Neural cell (in vitro differentiated cells): ENCODE measurements at regions not wholly inside any gene's neighbourhood (a gene's known extent, or its start where the extent isn't known, plus 50 kb on each side); places are given as distances from the start of the nearest gene placed in this dataset.

Experiments
- H2AFZ ChIP-seq: fragments of 200-600, 300-800 bp; sonication (generic), shearing (Covaris generic); 2 replicates; pipeline ENCODE4 v1.6.0; 2014; ENCODE audit warnings: low read depth, mild to moderate bottlenecking, antibody characterized with exemption, low read length, moderate library complexity
- H3F3A ChIP-seq: fragments of 200-600 bp; shearing (Covaris generic); 2 replicates; pipeline ENCODE4 v1.6.1; 2016; ENCODE audit warnings: mild to moderate bottlenecking, moderate library complexity, mixed read lengths, antibody characterized with exemption, low read length; ENCODE audit not compliant: insufficient read depth, poor library complexity, severe bottlenecking
- H3K27ac ChIP-seq: fragments of 200-600, 300-800 bp; sonication (generic), shearing (Covaris generic); 2 replicates; pipeline ENCODE4 v1.5.1; 2014; ENCODE audit warnings: mild to moderate bottlenecking, low read length, moderate library complexity
- H3K27me3 ChIP-seq: fragments of 300-800, 200-600 bp; sonication (generic), shearing (Covaris generic); 2 replicates; pipeline ENCODE4 v1.6.0; 2014; ENCODE audit warnings: mild to moderate bottlenecking, low read depth, low read length, moderate library complexity; ENCODE audit not compliant: insufficient read depth
- H3K36me3 ChIP-seq: fragments of 300-800, 200-600 bp; sonication (generic), shearing (Covaris generic); 2 replicates; pipeline ENCODE4 v1.5.1; 2014; ENCODE audit warnings: mild to moderate bottlenecking, antibody characterized with exemption, low read length, moderate library complexity; ENCODE audit not compliant: insufficient read depth
- H3K4me2 ChIP-seq: fragments of 300-800, 200-600 bp; sonication (generic), shearing (Covaris generic); 2 replicates; pipeline ENCODE4 v1.6.0; 2014; ENCODE audit warnings: mild to moderate bottlenecking, low read length
- H3K4me3 ChIP-seq: fragments of 300-800, 200-600 bp; sonication (generic), shearing (Covaris generic); 2 replicates; pipeline ENCODE4 v1.5.1; 2014; ENCODE audit warnings: mild to moderate bottlenecking, low read length, moderate library complexity
- H3K79me2 ChIP-seq: fragments of 200-600 bp; shearing (Covaris generic); replicated peaks from 2 replicates; pipeline ENCODE4 v1.6.0; 2014; ENCODE audit warnings: mild to moderate bottlenecking, low read length, moderate library complexity; ENCODE audit not compliant: insufficient read depth
- H3K9ac ChIP-seq: fragments of 300-800, 200-600 bp; sonication (generic), shearing (Covaris generic); 2 replicates; pipeline ENCODE4 v1.6.1; 2016; ENCODE audit warnings: mild to moderate bottlenecking, low read length, mixed read lengths
- H3K9me2 ChIP-seq: fragments of 200-600 bp; shearing (Covaris generic); 2 replicates; pipeline ENCODE4 v1.6.1; 2016; ENCODE audit warnings: mild to moderate bottlenecking, low read length, mixed read lengths; ENCODE audit not compliant: insufficient read depth
- H3K9me3 ChIP-seq: fragments of 200-600, 300-800 bp; sonication (generic), shearing (Covaris generic); 2 replicates; pipeline ENCODE4 v1.6.1; 2016; ENCODE audit warnings: mild to moderate bottlenecking, mixed run types, low read length, moderate library complexity, mixed read lengths
- H4K20me1 ChIP-seq: fragments of 200-600 bp; shearing (Covaris generic); 2 replicates; pipeline ENCODE4 v1.6.1; 2016; ENCODE audit warnings: mild to moderate bottlenecking, mixed run types; ENCODE audit not compliant: insufficient read depth
- EP300 ChIP-seq: fragments of 450-650 bp; conservative IDR thresholded peaks from 2 replicates; pipeline ENCODE4 v1.6.1; 2014; ENCODE audit warnings: antibody characterized with exemption, mild to moderate bottlenecking, moderate library complexity; ENCODE audit not compliant: poor library complexity, severe bottlenecking
- EZH2 ChIP-seq: fragments of 200-600, 300-800 bp; shearing (Covaris generic), sonication (generic); IDR thresholded peaks from 2 replicates; pipeline ENCODE4 v1.6.1; 2014; ENCODE audit warnings: antibody characterized with exemption, low read length, borderline replicate concordance, mild to moderate bottlenecking; ENCODE audit not compliant: insufficient read depth, poor library complexity, severe bottlenecking
- MXI1 ChIP-seq: fragments of 450-650 bp; conservative IDR thresholded peaks from 2 replicates; pipeline ENCODE4 v1.6.1; 2014; ENCODE audit warnings: antibody characterized with exemption, mild to moderate bottlenecking; ENCODE audit not compliant: poor library complexity, severe bottlenecking
- POLR2AphosphoS5 ChIP-seq: IDR thresholded peaks from 2 replicates; pipeline ENCODE4 v1.6.1; 2012
- RAD21 ChIP-seq: fragments of 450-650 bp; conservative IDR thresholded peaks from 2 replicates; pipeline ENCODE4 v1.6.1; 2014; ENCODE audit warnings: antibody characterized with exemption, mild to moderate bottlenecking, moderate library complexity
- REST ChIP-seq: IDR thresholded peaks from 2 replicates; pipeline ENCODE4 v1.6.1; 2012; ENCODE audit warnings: borderline replicate concordance
- SMC3 ChIP-seq: fragments of 450-650 bp; conservative IDR thresholded peaks from 2 replicates; pipeline ENCODE4 v1.6.1; 2014; ENCODE audit warnings: antibody characterized with exemption, mild to moderate bottlenecking, moderate library complexity; ENCODE audit not compliant: poor library complexity
- TAF1 ChIP-seq: IDR thresholded peaks from 2 replicates; pipeline ENCODE4 v1.6.1; 2012; ENCODE audit warnings: low read depth
- TF ChIP-seq, protein P1 (sequence below): fragments of 450-650 bp; IDR thresholded peaks from 2 replicates; pipeline ENCODE4 v1.5.1; 2014; ENCODE audit warnings: antibody characterized with exemption, mild to moderate bottlenecking, moderate library complexity; ENCODE audit not compliant: poor library complexity, severe bottlenecking

DNA sequence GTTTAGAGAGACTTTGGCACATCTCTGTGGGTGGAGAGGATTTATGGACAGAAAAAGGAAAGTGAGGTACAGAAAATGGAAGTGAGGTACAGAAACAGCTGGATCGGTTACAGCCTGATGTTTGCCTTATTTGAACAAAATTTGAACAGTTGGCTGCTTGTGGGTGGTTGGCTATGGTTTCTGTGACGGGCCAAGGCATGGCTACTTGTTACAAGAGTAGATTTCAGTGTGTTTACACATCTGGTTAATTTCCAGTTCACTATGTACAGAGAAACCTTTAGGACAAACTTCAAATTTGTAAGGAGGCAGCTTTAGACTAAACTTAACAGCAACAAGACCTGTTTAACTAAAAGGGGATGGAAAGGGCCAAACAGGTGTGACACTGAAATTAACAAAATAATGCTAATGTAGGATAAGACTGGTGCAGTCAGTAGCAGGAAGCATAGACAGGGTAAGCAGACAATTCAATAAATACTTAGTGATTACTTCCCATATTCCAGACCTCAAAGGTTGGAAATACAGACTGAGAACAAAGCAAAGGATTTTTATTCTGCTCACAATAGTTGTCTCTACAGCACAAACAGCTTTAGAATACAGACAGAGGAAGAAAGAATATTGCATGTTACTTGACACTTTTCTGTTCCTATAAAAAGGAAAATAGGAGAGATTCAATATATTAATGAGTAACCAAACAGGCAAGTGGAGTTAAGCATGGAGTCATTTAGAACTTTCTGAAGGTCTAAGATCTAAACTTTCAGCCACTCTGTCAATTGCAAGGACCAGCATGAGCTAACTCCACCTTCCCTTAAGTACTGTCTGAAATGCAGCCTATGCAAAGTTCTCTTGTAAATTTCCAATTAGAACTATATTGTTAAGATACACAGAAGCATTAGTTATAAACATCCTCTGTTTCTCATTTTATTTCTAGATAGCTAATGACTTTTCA, 294.4 kb upstream of the FAT4 start:
- Histone ChIP-seq H3K9ac (no peak overlapping the region), H3K4me2 (no peak overlapping the region), H3K79me2 (no peaks in the 10 kb centered on the region), H3K36me3 (no peaks in the 10 kb centered on the region), H3K4me3 (no peak overlapping the region), H2AFZ (no peak overlapping the region), H3K27ac (no peak overlapping the region), H4K20me1 (no peaks in the 10 kb centered on the region), H3F3A (peaks cover 5% of the 10 kb centered on the region), H3K9me3 (no peaks in the 10 kb centered on the region), H3K9me2 (no peaks in the 10 kb centered on the region), H3K27me3 (no peaks in the 10 kb centered on the region)
- TF ChIP-seq SMC3 (no peak), RAD21 (no peak), POLR2AphosphoS5 (no peak), EP300 (no peak), EZH2 (no peak), REST (no peak), TAF1 (no peak), MXI1 (no peak)
- TF ChIP-seq, protein P1, sequence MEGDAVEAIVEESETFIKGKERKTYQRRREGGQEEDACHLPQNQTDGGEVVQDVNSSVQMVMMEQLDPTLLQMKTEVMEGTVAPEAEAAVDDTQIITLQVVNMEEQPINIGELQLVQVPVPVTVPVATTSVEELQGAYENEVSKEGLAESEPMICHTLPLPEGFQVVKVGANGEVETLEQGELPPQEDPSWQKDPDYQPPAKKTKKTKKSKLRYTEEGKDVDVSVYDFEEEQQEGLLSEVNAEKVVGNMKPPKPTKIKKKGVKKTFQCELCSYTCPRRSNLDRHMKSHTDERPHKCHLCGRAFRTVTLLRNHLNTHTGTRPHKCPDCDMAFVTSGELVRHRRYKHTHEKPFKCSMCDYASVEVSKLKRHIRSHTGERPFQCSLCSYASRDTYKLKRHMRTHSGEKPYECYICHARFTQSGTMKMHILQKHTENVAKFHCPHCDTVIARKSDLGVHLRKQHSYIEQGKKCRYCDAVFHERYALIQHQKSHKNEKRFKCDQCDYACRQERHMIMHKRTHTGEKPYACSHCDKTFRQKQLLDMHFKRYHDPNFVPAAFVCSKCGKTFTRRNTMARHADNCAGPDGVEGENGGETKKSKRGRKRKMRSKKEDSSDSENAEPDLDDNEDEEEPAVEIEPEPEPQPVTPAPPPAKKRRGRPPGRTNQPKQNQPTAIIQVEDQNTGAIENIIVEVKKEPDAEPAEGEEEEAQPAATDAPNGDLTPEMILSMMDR: no peak

- Histone ChIP-seq H3K9ac (peak overlapping the region; percentile 6), H3K9me2 (no peaks in the 10 kb centered on the region), H3K36me3 (no peaks in the 10 kb centered on the region), H3K27ac (peak overlapping the region; percentile 40), H4K20me1 (no peaks in the 10 kb centered on the region), H3K9me3 (no peaks in the 10 kb centered on the region), H3K27me3 (no peaks in the 10 kb centered on the region), H3K79me2 (no peaks in the 10 kb centered on the region), H3K4me3 (peak overlapping the region; percentile 38), H3F3A (peaks cover 5% of the 10 kb centered on the region), H3K4me2 (peak overlapping the region; percentile 19), H2AFZ (no peak overlapping the region)
- peak; percentile 35 for TF ChIP-seq RAD21
- peak; percentile 40 for TF ChIP-seq SMC3
- TF ChIP-seq EZH2: no peak
- TF ChIP-seq REST: peak; percentile 80
- peak; percentile 84 for TF ChIP-seq MXI1
- no peak for TF ChIP-seq TAF1
- TF ChIP-seq, protein P1: no peak
- peak; percentile 97 for TF ChIP-seq EP300
- TF ChIP-seq POLR2AphosphoS5: peak; percentile 99
Measured at GRCh38 chr4:125016892-125017299, 297.9 kb upstream of the FAT4 start.
